GM12878 (cell line): ENCODE measurements at regions not wholly inside any gene's neighbourhood (a gene's known extent, or its start where the extent isn't known, plus 50 kb on each side); places are given as distances from the start of the nearest gene placed in this dataset.

Source experiments
- ATAC-seq: fragments of 200-7000 bp; cut with Tn5 transposase; 3 replicates; pipeline ENCODE4 v1.9.1; 2020; ENCODE audit warnings: mild to moderate bottlenecking, moderate library complexity
- BruUV-seq: library from RNA; stranded (reverse); fragments of 400-500 nt; replicated peaks from 2 replicates; lab custom pipeline; 2021; lab: Mats Ljungman, UMichigan
- CTCF ChIA-PET: fragments of 300-600 bp; sonication (Branson Sonifier 250); formaldehyde crosslinking; extraction: SDS; loops from one replicate; lab custom pipeline; 2021; ENCODE audit warnings: inconsistent platforms; lab: Yijun Ruan, JAX
- POLR2A ChIA-PET: fragments of 350-600 bp; formaldehyde crosslinking; extraction: SDS; loops from one replicate; lab custom pipeline; 2021; ENCODE audit warnings: inconsistent platforms; lab: Charles Lee
- RAD21 ChIA-PET: fragments of 300-600 bp; sonication (Branson Sonifier 250); formaldehyde crosslinking; loops from one replicate; lab custom pipeline; 2023; ENCODE audit warnings: antibody characterized with exemption; ENCODE audit not compliant: unreplicated experiment; lab: Charles Lee
- SMC1A ChIA-PET: fragments of 300-600 bp; sonication (Branson Sonifier 250); formaldehyde crosslinking; loops from one replicate; lab custom pipeline; 2023; ENCODE audit not compliant: unreplicated experiment, uncharacterized antibody; lab: Charles Lee
- DNase-seq: peaks from one replicate; pipeline ENCODE4 v3.0.0-alpha.2; 2011; ENCODE audit warnings: low read depth, low spot score
- FAIRE-seq: peaks from 3 replicates; lab custom pipeline; 2011; peaks lifted over from hg19 to GRCh38; lab: Jason Lieb, UNC
- H2AFZ ChIP-seq: 2 replicates; pipeline ENCODE4 v1.6.0; 2011; ENCODE audit warnings: low read depth, low read length, control low read depth; ENCODE audit not compliant: control insufficient read depth
- H3K27ac ChIP-seq: 2 replicates; pipeline ENCODE4 v1.5.1; 2011; ENCODE audit warnings: control low read depth; ENCODE audit not compliant: control insufficient read depth, insufficient read depth
- H3K27me3 ChIP-seq, 2 experiments: replicated peaks in 1 of 2; 2 replicates each; pipeline versions ENCODE4 v1.6.0 to v1.6.1; 2011; ENCODE audit warnings: low read length in 1 of 2; ENCODE audit not compliant: control insufficient read depth in 2 of 2, insufficient read depth in 2 of 2
- H3K36me3 ChIP-seq, 2 experiments: 2 replicates each; pipeline ENCODE4 v1.5.1; 2011; ENCODE audit warnings: low read length in 1 of 2; ENCODE audit not compliant: control insufficient read depth in 2 of 2, insufficient read depth in 2 of 2
- H3K4me1 ChIP-seq: 2 replicates; pipeline ENCODE4 v1.6.1; 2011; ENCODE audit warnings: mild to moderate bottlenecking, low read length, moderate library complexity, mixed read lengths; ENCODE audit not compliant: control insufficient read depth, insufficient read depth
- H3K4me2 ChIP-seq: 2 replicates; pipeline ENCODE4 v1.6.0; 2011; ENCODE audit warnings: control low read depth; ENCODE audit not compliant: control insufficient read depth, insufficient read depth
- H3K4me3 ChIP-seq: fragments of 200-600 bp; sonication (generic); 2 replicates; pipeline ENCODE4 v1.5.1; 2016
- H3K79me2 ChIP-seq: 2 replicates; pipeline ENCODE4 v1.6.0; 2011; ENCODE audit warnings: low read length; ENCODE audit not compliant: control insufficient read depth, insufficient read depth
- H3K9ac ChIP-seq: 2 replicates; pipeline ENCODE4 v1.8.0; 2011; ENCODE audit warnings: low read length, control low read depth, mixed read lengths; ENCODE audit not compliant: control insufficient read depth, insufficient read depth
- H3K9me3 ChIP-seq: replicated peaks from 3 replicates; pipeline ENCODE4 v1.5.1; 2011; ENCODE audit warnings: mild to moderate bottlenecking, low read length; ENCODE audit not compliant: control insufficient read depth, insufficient read depth
- H4K20me1 ChIP-seq: 2 replicates; pipeline ENCODE4 v1.6.0; 2011; ENCODE audit not compliant: control insufficient read depth, insufficient read depth
- BHLHE40 ChIP-seq, 2 experiments: fragments of 450-650 bp in 1 of 2; IDR thresholded peaks; 2 replicates each; pipeline ENCODE4 v1.6.1; 2011 to 2017; ENCODE audit warnings: low read depth in 2 of 2, borderline replicate concordance in 1 of 2, improper control_type of control experiment in 1 of 2, low read length in 1 of 2, mild to moderate bottlenecking in 1 of 2
- NFXL1 ChIP-seq: fragments of 450-650 bp; IDR thresholded peaks from 2 replicates; pipeline ENCODE4 v1.6.1; 2017; ENCODE audit warnings: antibody characterized with exemption, mild to moderate bottlenecking, borderline replicate concordance
- RAD51 ChIP-seq: fragments of 450-650 bp; IDR thresholded peaks from 2 replicates; pipeline ENCODE4 v1.6.1; 2016; ENCODE audit warnings: moderate library complexity, mild to moderate bottlenecking, inconsistent platforms
- SIN3A ChIP-seq: IDR thresholded peaks from 2 replicates; pipeline ENCODE4 v1.6.1; 2012; ENCODE audit warnings: low read depth, low read length, improper control_type of control experiment
- SPI1 ChIP-seq: IDR thresholded peaks from 2 replicates; pipeline ENCODE4 v1.6.1; 2011; ENCODE audit warnings: low read depth, mild to moderate bottlenecking, low read length, moderate library complexity, borderline replicate concordance; ENCODE audit not compliant: insufficient read depth
- TCF7 ChIP-seq: IDR thresholded peaks from 2 replicates; pipeline ENCODE4 v1.6.1; 2014; ENCODE audit warnings: antibody characterized with exemption, borderline replicate concordance
- WGBS: methylation state at CpG from one replicate; pipeline ENCODE4 v1.1.6; 2016; ENCODE audit warnings: low lambda C conversion rate; ENCODE audit not compliant: insufficient replicate concordance, insufficient coverage; ENCODE audit errors: missing lambda C conversion rate; 5-methylcytosine and 5-hydroxymethylcytosine counted together
- in situ Hi-C: fragments of 300-500 bp; cut with MboI; formaldehyde crosslinking; loops from 9 replicates; pipeline ENCODE4 v1.14.3; 2018; ENCODE audit warnings: mixed read lengths
- intact Hi-C: fragments of 100-400 bp; cut with micrococcal nuclease; formaldehyde crosslinking; loops from one replicate; pipeline ENCODE4 v1.14.2; 2022; ENCODE audit not compliant: unreplicated experiment
- TF ChIP-seq, protein P1 (sequence below), 3 experiments: IDR thresholded peaks in 2 of 3; conservative IDR thresholded peaks in 1 of 3; 2 replicates each; pipeline ENCODE4 v1.5.1; 2011; ENCODE audit warnings: low read depth in 3 of 3, low read length in 3 of 3, mild to moderate bottlenecking in 3 of 3, control low read depth in 2 of 3, moderate library complexity in 2 of 3, inconsistent platforms in 1 of 3, mixed read lengths in 1 of 3; ENCODE audit not compliant: control insufficient read depth in 2 of 3, insufficient read depth in 1 of 3; ENCODE audit errors: extremely low read depth in 1 of 3

DNA sequence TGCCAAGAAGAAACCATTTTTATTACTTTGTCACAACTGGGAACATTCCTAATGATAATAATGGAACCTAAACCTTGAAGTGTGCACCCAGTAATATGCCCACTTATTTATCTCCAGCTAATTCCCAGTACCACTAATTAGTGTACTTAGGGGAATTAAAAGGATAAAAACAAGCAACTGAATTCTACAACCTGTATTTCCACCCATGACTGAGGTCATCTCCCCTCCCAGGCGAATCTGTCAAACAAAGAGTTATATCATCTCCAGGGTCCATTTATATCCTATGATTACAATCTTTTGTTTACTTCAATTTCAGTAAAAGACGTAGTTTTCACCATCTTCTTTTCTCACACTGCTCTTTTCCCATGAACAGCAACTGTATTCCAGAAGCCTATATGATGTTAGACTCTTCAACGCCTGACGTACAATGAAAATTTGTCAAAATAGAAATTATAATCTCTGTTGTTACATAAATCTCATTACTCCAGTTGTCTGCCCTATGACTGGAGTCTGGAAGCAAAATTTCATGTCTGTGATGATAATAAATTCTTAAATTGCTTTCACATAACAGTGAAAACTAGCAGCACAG, 177.6 kb downstream of the GOLIM4 start (continued):
- TF ChIP-seq BHLHE40 (IDR thresholded peaks at IDR 0.05; ENCODE audit: borderline replicate concordance in 1 of 2, low read depth in 2 of 2, low read length in 1 of 2) (no peak), TCF7 (no peak), RAD51 (no peak), SPI1 (no peak), SIN3A (no peak)

DNA sequence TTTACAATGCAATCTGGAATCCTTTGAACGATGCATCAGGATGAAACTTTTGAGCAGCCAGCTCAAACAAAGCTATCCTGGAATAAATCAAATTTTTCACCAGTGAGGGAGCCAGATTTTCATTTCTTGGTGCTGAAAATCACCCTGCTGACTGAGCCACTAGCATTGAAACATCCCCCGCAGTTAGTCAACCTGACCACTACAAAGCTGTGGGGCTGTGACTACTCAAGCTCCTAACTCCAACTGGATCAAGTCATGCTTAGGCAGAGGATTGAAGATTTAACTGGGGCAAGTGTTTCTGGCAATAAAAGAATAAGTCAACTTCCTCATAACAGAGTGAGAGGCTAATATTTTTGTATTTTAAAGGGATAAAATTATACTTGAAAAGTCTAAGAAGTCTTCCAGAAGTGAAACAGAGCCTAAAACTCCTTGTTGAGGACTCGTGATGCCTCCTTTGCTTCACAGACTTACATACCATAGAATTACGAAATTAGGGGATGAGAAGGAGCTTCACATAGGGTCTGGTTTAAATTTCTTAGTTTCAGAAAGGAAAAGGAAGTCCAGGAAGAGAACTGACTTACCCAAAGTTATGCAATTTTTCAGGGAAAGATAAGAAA, 177.8 kb downstream of the SERPINI1 start:
- CTCF ChIA-PET: interaction anchor here (0.5 to 1.3 kb wide), 4 partner anchors 9 to 1893 kb away, joined by 3 to 4 read pairs (median 3); no protein-coding TSS in a partner anchor
- no peak overlapping the region for H3K27ac ChIP-seq
- no TSS peak for BruUV-seq
- H3K27me3 ChIP-seq: no peaks in the 10 kb centered on the region
- TF ChIP-seq NFXL1: no peak
- TF ChIP-seq, protein P1, sequence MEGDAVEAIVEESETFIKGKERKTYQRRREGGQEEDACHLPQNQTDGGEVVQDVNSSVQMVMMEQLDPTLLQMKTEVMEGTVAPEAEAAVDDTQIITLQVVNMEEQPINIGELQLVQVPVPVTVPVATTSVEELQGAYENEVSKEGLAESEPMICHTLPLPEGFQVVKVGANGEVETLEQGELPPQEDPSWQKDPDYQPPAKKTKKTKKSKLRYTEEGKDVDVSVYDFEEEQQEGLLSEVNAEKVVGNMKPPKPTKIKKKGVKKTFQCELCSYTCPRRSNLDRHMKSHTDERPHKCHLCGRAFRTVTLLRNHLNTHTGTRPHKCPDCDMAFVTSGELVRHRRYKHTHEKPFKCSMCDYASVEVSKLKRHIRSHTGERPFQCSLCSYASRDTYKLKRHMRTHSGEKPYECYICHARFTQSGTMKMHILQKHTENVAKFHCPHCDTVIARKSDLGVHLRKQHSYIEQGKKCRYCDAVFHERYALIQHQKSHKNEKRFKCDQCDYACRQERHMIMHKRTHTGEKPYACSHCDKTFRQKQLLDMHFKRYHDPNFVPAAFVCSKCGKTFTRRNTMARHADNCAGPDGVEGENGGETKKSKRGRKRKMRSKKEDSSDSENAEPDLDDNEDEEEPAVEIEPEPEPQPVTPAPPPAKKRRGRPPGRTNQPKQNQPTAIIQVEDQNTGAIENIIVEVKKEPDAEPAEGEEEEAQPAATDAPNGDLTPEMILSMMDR (IDR thresholded peaks at IDR 0.05 in 2 of 3, conservative IDR thresholded peaks at IDR 0.05 in 1 of 3; ENCODE audit: control insufficient read depth in 2 of 3, extremely low read depth in 1 of 3, insufficient read depth in 1 of 3, low read depth in 3 of 3, low read length in 3 of 3): 0 out of 6 replicates have a peak, but pooled peaks of 1 of the 3 experiments have one; percentile 9
- TF ChIP-seq, all 136 proteins: peak for 1
- no peaks in the 10 kb centered on the region for H3K4me1 ChIP-seq
- intact Hi-C loops (no loop called here), in situ Hi-C loops (no loop called here)
- DNase-seq (no peak), FAIRE-seq (no peak), ATAC-seq (peak; percentile 60)
- WGBS: 48% methylated on average over 4 of the region's 4 CpGs
- H3K4me2 ChIP-seq: no peak overlapping the region
- POLR2A ChIA-PET: no interaction called here
- SMC1A ChIA-PET: interaction anchor here (1.1 kb wide), 1 partner anchor 934 kb away, joined by 3 read pairs; no protein-coding TSS in a partner anchor
- H3K9ac ChIP-seq: no peak overlapping the region
- H2AFZ ChIP-seq: no peak overlapping the region
- no peak overlapping the region for H3K4me3 ChIP-seq
- H3K9me3 ChIP-seq: no peaks in the 10 kb centered on the region
- H3K36me3 ChIP-seq: no peaks in the 10 kb centered on the region
- H3K79me2 ChIP-seq: no peaks in the 10 kb centered on the region
- H4K20me1 ChIP-seq: no peaks in the 10 kb centered on the region
- RAD21 ChIA-PET: no interaction called here
